GM10266 (cell line): ENCODE measurements at regions not wholly inside any gene's neighbourhood (a gene's known extent, or its start where the extent isn't known, plus 50 kb on each side); places are given as distances from the start of the nearest gene placed in this dataset.
"Not testable (repeated sequence)": the region's sequence is repeated elsewhere in the genome, so short reads cannot be mapped to it uniquely, and the experiment has no call there.

Experiments
- DNase-seq: peaks from one replicate; pipeline ENCODE4 v3.0.0; 2012; ENCODE audit errors: extremely low spot score
- TF ChIP-seq, protein P1 (sequence below): IDR thresholded peaks from 2 replicates; pipeline ENCODE4 v1.5.1; 2012; ENCODE audit warnings: mild to moderate bottlenecking, low read depth; ENCODE audit not compliant: control insufficient read depth, insufficient read depth; ENCODE audit errors: missing control alignments

DNA sequence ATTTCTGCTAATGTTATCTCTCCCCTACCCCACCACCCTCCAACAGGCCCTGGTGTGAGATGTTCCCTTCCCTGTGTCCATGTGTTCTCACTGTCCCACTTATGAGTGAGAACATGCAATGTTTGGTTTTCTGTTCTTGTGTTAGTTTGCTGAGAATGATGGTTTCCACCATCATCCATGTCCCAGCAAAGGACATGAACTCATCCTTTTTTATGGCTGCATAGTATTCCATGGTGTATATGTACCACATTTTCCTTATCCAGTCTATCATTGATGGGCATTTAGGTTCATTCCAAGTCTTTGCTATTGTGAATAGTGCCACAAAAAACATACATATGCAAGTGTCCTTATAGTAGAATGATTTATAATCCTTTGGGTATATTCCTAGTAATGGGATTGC lies 104.5 kb downstream of the ZNF33B start:
- DNase-seq: not testable (repeated sequence)

DNA sequence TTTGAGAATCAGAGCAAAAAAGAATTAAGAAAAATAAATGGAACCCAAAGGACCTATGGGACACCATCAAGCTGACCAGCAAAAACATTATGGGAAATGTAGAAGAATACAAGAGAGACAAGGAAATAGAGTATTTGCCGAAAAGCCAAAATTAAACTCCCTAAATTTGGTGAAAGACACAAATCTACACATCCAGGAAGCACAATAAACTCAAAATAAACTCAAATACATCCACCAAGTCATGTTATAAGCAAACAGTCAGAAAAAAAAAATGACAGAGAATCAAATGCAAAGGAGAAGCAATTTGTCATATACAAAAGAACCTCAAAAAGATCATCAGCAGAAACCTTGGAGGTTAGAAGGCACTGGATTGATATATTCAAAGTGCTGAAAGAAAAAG lies 105.4 kb downstream of the ZNF33B start:
- TF ChIP-seq, protein P1, sequence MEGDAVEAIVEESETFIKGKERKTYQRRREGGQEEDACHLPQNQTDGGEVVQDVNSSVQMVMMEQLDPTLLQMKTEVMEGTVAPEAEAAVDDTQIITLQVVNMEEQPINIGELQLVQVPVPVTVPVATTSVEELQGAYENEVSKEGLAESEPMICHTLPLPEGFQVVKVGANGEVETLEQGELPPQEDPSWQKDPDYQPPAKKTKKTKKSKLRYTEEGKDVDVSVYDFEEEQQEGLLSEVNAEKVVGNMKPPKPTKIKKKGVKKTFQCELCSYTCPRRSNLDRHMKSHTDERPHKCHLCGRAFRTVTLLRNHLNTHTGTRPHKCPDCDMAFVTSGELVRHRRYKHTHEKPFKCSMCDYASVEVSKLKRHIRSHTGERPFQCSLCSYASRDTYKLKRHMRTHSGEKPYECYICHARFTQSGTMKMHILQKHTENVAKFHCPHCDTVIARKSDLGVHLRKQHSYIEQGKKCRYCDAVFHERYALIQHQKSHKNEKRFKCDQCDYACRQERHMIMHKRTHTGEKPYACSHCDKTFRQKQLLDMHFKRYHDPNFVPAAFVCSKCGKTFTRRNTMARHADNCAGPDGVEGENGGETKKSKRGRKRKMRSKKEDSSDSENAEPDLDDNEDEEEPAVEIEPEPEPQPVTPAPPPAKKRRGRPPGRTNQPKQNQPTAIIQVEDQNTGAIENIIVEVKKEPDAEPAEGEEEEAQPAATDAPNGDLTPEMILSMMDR: no peak
- DNase-seq: no peak

DNA sequence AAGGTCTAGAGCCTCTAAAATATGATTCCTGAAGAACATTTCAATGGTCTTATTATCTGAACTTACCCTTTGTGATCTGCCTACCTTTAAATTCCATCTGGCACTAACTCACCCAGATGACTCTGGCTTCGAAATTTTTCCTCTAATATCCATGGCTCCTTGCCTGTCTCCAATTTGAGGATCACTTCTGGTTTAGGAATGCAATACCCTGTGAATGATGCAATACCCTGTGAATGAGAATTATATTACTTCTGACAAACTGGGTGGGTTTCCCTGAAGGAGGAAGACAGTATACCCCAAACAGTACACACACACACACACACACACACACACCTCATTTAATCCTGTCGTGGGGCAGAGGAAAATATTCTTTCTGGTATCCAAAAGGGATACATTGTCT lies 115.3 kb downstream of the ZNF33B start:
- no peak for DNase-seq
- TF ChIP-seq, protein P1: no peak

DNA sequence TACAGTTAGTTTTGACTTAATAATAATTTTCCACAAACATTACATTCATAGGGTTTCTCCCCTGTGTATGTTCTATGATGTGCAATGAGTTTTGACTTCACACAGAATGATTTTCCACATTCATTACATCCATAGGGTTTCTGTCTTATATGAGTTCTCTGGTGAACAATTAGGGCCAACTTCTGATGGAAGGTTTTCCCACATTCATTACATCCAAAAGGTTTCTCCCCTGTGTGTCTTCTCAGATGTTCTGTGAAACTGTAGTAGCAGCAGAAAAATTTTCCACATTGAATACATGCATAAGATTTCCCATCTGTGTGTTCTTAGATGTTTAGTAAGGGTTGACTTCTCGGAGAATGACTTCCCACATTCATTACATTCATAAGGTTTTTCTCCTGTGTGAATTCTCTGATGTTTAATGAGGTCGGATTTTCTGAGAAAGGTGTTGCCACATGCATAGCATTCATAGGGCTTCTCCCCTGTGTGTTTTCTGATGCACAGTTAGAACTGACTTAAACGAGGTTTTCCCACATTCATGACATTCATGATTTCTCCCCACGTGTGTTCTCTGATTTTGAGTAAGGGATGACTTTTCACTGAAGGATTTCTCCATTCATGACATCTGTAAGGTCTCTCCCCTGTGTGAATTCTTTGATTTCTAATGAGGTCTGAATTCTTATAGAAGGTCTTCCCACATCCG lies 118.5 kb downstream of the ZNF33B start:
- TF ChIP-seq, protein P1: no peak
- DNase-seq: no peak

DNA sequence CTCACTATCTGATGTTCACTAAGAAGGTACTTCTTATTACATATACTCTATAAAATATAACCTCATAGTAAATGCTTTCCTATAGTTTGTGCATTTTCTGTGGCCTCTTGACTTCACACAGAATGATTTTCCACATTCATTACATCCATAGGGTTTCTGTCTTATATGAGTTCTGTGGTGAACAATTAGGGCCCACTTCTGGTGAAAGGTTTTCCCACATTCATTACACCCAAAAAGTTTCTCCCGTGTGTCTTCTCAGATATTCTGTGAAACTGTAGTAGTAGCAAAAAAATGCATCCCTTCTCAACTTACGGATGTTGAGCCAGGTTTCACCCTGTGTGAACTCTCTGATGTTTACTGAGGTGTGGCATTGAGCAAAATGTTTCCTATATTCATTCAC lies 119.3 kb downstream of the ZNF33B start:
- TF ChIP-seq, protein P1: no peak
- DNase-seq: no peak

DNA sequence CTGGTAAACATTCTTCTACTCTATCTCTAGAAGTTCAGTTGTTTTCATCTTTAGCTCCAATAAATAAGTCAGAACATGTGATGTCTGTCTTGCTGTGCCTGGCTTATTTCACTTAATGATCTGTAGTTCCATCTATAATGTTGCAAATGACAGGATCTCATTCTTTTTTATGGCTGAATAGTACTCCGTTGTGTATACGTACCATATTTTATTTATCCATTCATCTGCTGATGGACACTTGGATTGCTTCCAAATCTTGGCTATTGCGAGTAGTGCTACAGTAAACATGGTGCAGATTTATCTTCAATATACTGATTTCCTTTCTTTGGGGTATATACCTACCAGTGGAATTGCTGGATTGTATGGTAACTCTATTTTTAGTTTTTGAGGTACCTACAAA lies 124.4 kb downstream of the ZNF33B start:
- TF ChIP-seq, protein P1: no peak
- no peak for DNase-seq

DNA sequence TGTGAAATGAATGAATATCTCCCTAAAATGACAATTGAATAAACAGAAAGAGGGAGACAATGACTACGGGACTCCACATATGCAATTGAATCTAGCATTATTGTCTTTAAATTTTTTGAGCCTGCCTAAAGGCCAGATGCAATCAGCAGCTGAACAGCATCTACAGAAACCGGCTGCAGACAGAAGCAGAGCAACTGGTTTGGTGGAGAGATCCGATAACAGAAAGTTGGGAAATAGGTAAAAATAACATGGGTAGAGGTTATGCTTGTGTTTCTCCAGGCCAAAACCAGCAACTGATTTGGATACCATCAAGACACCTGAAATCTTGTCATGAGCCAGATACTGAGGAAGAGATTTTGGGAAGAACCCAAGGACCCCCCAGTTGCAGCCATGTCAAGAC lies 146.6 kb downstream of the ZNF33B start:
- TF ChIP-seq, protein P1: no peak
- no peak for DNase-seq
